ENCODE measurements at regions not wholly inside any gene's neighbourhood (a gene's known extent, or its start where the extent isn't known, plus 50 kb on each side); places are given as distances from the start of the nearest gene placed in this dataset.

DNA sequence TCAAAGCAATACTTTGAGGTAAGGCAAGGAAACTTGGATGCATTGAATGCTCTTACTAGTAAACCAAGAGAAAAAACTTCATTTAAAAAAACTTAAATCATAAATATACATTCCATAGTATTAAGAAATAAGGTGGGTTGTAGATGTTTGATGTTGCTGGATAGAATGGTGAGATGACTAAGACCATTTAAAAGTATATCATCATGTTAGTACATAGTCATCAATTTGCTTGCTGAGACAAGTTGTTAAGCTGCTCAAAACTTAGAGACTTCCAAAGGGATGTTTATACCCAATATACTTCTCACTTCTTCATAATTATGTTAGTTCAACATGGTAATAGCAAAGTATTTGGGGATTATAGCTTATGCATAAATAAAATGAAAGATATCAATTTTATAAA, 675.5 kb upstream of the MGAT4C start:
- Histone ChIP-seq H3K36me3 (no peaks in the 10 kb centered on the region), H3K4me1 (no peaks in the 10 kb centered on the region), H3K27me3 (no peaks in the 10 kb centered on the region), H3K27ac (no peak overlapping the region), H3K4me3 (no peak overlapping the region), H3K9me3 (no peaks in the 10 kb centered on the region)
- no peak for TF ChIP-seq POLR2A (IDR thresholded peaks at IDR 0.05)
- TF ChIP-seq, protein P1, sequence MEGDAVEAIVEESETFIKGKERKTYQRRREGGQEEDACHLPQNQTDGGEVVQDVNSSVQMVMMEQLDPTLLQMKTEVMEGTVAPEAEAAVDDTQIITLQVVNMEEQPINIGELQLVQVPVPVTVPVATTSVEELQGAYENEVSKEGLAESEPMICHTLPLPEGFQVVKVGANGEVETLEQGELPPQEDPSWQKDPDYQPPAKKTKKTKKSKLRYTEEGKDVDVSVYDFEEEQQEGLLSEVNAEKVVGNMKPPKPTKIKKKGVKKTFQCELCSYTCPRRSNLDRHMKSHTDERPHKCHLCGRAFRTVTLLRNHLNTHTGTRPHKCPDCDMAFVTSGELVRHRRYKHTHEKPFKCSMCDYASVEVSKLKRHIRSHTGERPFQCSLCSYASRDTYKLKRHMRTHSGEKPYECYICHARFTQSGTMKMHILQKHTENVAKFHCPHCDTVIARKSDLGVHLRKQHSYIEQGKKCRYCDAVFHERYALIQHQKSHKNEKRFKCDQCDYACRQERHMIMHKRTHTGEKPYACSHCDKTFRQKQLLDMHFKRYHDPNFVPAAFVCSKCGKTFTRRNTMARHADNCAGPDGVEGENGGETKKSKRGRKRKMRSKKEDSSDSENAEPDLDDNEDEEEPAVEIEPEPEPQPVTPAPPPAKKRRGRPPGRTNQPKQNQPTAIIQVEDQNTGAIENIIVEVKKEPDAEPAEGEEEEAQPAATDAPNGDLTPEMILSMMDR (IDR thresholded peaks at IDR 0.05): no peak
- no peak for TF ChIP-seq EP300 (IDR thresholded peaks at IDR 0.05; ENCODE audit: low read depth)
- TF ChIP-seq POLR2AphosphoS5 (IDR thresholded peaks at IDR 0.05): no peak
- in situ Hi-C loops (cut with MboI; ENCODE audit: low pct_ligation_motif_present in 1 of 4, low pct_unique_long_range_greater_than_20kb in 1 of 4, low sequenced_read_pairs in 3 of 4) (no loop called here), intact Hi-C loops (cut with DNase I; ENCODE audit: low total_unique reads) (loop anchor here (2.0 kb wide), 1 partner anchor 57 kb away; no protein-coding TSS in a partner anchor)
- no peak for DNase-seq

DNA sequence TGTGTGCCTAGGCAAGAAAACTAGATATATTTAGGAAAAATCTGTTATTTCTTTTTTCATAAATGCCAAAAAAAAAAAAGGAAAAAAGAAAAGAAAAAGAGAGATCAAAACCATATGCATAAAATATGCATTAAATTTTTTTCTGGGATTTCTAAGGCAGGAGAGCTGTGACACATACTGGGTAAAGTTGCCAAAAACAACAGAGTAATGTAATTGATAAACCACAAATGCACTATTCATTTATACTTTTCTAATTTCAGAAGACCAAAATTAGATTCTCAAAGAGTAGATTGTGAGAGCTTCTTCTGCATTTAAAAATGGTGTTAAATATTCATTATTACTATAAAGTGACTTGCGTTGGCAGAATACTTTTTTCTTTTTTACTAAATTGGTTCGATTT, 673.8 kb upstream of the MGAT4C start:
- WGBS, 2 donors (ENCODE audit: low coverage in 1 of 2): 74 to 77% methylated on average over 2 of the region's 2 CpGs
- in situ Hi-C loops (cut with MboI; ENCODE audit: low pct_ligation_motif_present in 1 of 4, low pct_unique_long_range_greater_than_20kb in 1 of 4, low sequenced_read_pairs in 3 of 4): no loop called here

DNA sequence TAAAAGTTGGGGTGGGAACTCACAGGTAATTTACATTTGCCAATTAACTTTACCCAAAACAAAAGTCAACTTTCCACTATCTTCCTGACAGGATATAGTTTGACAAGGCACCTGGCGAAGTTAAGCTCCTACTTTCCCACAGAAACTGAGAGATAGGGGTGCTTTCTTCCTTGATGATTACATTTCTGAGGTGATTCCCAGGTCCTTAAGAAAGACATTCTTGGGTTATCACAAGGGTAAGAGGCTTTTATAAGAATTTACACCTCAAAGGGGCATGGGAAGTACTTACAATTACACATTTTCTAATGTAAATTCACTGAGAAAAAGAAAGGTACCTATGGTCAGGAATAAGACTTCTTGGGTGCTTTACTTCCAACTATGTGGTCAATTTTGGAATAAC, 660.9 kb upstream of the MGAT4C start:
- 78 to 91% methylated on average over 1 of the region's 1 CpG for WGBS, 2 donors (ENCODE audit: low coverage in 1 of 2)
- no peaks in the 10 kb centered on the region for H3K36me3 ChIP-seq
- H3K27ac ChIP-seq: no peak overlapping the region
- no peak for DNase-seq
- TF ChIP-seq, protein P1 (IDR thresholded peaks at IDR 0.05): no peak
- no peak for TF ChIP-seq POLR2A (IDR thresholded peaks at IDR 0.05)
- no peak for TF ChIP-seq POLR2AphosphoS5 (IDR thresholded peaks at IDR 0.05)
- TF ChIP-seq EP300 (IDR thresholded peaks at IDR 0.05; ENCODE audit: low read depth): no peak
- H3K4me3 ChIP-seq: no peak overlapping the region
- no peaks in the 10 kb centered on the region for H3K9me3 ChIP-seq
- no peaks in the 10 kb centered on the region for H3K4me1 ChIP-seq
- H3K27me3 ChIP-seq: no peaks in the 10 kb centered on the region
- intact Hi-C loops (cut with DNase I; ENCODE audit: low total_unique reads): no loop called here
- in situ Hi-C loops (cut with MboI; ENCODE audit: low pct_ligation_motif_present in 1 of 4, low pct_unique_long_range_greater_than_20kb in 1 of 4, low sequenced_read_pairs in 3 of 4): no loop called here

More for the DNA sequence above, 673.8 kb upstream of the MGAT4C start:
- H3K36me3 ChIP-seq: no peaks in the 10 kb centered on the region
- DNase-seq: no peak
- no peak overlapping the region for H3K27ac ChIP-seq
- intact Hi-C loops (cut with DNase I; ENCODE audit: low total_unique reads): no loop called here
- no peak overlapping the region for H3K4me3 ChIP-seq
- no peaks in the 10 kb centered on the region for H3K27me3 ChIP-seq
- TF ChIP-seq POLR2AphosphoS5 (IDR thresholded peaks at IDR 0.05) (no peak), POLR2A (IDR thresholded peaks at IDR 0.05) (no peak), EP300 (IDR thresholded peaks at IDR 0.05; ENCODE audit: low read depth) (no peak)
- TF ChIP-seq, protein P1 (IDR thresholded peaks at IDR 0.05): no peak
- no peaks in the 10 kb centered on the region for H3K9me3 ChIP-seq
- H3K4me1 ChIP-seq: no peaks in the 10 kb centered on the region

DNA sequence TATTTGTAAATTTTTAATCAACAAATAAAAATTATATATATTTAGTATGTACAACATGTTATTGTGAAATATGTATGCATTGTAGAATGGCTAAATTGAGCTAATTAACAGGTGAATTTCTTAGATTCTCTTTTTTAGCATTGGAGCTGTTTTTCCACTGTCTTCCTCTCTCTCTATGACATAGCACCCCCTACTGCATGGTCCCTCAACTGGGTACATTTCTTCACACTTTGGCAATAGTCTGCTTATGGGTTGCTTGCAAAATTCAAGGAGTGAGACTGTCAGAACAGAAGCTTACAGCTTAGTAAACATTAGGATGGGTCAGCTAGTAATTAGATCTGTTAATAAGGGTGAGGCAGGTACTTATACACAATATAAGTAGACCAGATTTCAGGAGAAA, 658.5 kb upstream of the MGAT4C start:
- Histone ChIP-seq H3K9me3 (no peaks in the 10 kb centered on the region), H3K36me3 (no peaks in the 10 kb centered on the region), H3K4me3 (no peak overlapping the region), H3K27me3 (no peaks in the 10 kb centered on the region), H3K27ac (no peak overlapping the region), H3K4me1 (no peaks in the 10 kb centered on the region)
- TF ChIP-seq, protein P1 (IDR thresholded peaks at IDR 0.05): no peak
- TF ChIP-seq EP300 (IDR thresholded peaks at IDR 0.05; ENCODE audit: low read depth): no peak
- no peak for TF ChIP-seq POLR2AphosphoS5 (IDR thresholded peaks at IDR 0.05)
- no peak for TF ChIP-seq POLR2A (IDR thresholded peaks at IDR 0.05)
- in situ Hi-C loops (cut with MboI; ENCODE audit: low pct_ligation_motif_present in 1 of 4, low pct_unique_long_range_greater_than_20kb in 1 of 4, low sequenced_read_pairs in 3 of 4): no loop called here
- DNase-seq: no peak
- intact Hi-C loops (cut with DNase I; ENCODE audit: low total_unique reads): no loop called here

Measured in transverse colon (tissue), 4 donors.